ENCODE measurements at regions not wholly inside any gene's neighbourhood (a gene's known extent, or its start where the extent isn't known, plus 50 kb on each side); places are given as distances from the start of the nearest gene placed in this dataset.

- TF ChIP-seq ATF3 (IDR thresholded peaks at IDR 0.05; ENCODE audit: insufficient read depth, low read depth, low read length) = no peak
- TF ChIP-seq TBP (IDR thresholded peaks at IDR 0.05; ENCODE audit: low read depth, low read length) = no peak
- TF ChIP-seq YY1 (IDR thresholded peaks at IDR 0.05; ENCODE audit: low read depth, low read length) = no peak
- TF ChIP-seq HDAC6 (IDR thresholded peaks at IDR 0.05; ENCODE audit: low read depth, low read length) = no peak
- no peak for TF ChIP-seq MAX (IDR thresholded peaks at IDR 0.05)
Measured at GRCh38 chr22:27452922-27453321, 348.6 kb downstream of the MN1 start (continued).

Measured in H1 (cell line).